ENCODE measurements at regions not wholly inside any gene's neighbourhood (a gene's known extent, or its start where the extent isn't known, plus 50 kb on each side); places are given as distances from the start of the nearest gene placed in this dataset.
"Not testable (repeated sequence)": the region's sequence is repeated elsewhere in the genome, so short reads cannot be mapped to it uniquely, and the experiment has no call there.

- peak; percentile 8 to 18 for DNase-seq (ENCODE audit: low read depth in 2 of 2)
Measured at GRCh38 chrX:155819966-155820491, 61.1 kb upstream of the VAMP7 start.

- no peak for DNase-seq (ENCODE audit: low read depth in 2 of 2)
Measured at GRCh38 chrX:155819525-155819924, 61.6 kb upstream of the VAMP7 start.

- DNase-seq (ENCODE audit: low read depth in 2 of 2): not testable (repeated sequence)
Measured at GRCh38 chrX:155814391-155814790, 66.8 kb upstream of the VAMP7 start.

- no peak for DNase-seq (ENCODE audit: low read depth in 2 of 2)
Measured at GRCh38 chrX:155779831-155780230, 101.3 kb upstream of the VAMP7 start.

GRCh38 chrX:155778844-155779553 is 102.1 kb upstream of the VAMP7 start:
- DNase-seq (ENCODE audit: low read depth in 2 of 2): no peak

GRCh38 chrX:155774387-155774786 is 106.8 kb upstream of the VAMP7 start:
- no peak for DNase-seq (ENCODE audit: low read depth in 2 of 2)

- DNase-seq (ENCODE audit: low read depth in 2 of 2): no peak
Measured at GRCh38 chrX:155767876-155768769, 113.0 kb upstream of the VAMP7 start.

- peak; percentile 3 to 18 for DNase-seq (ENCODE audit: low read depth in 2 of 2)
Measured at GRCh38 chrX:155767051-155767875, 113.9 kb upstream of the VAMP7 start.

- DNase-seq (ENCODE audit: low read depth in 2 of 2): no peak
Measured at GRCh38 chrX:155766321-155766720, 114.8 kb upstream of the VAMP7 start.

- no peak for DNase-seq (ENCODE audit: low read depth in 2 of 2)
Measured at GRCh38 chrX:155761185-155761584, 120.0 kb upstream of the VAMP7 start.

GRCh38 chrX:155757046-155757759 is 123.9 kb upstream of the VAMP7 start:
- no peak for DNase-seq (ENCODE audit: low read depth in 2 of 2)

GRCh38 chrX:155755706-155756337 is 125.3 kb upstream of the VAMP7 start:
- no peak for DNase-seq (ENCODE audit: low read depth in 2 of 2)

- no peak for DNase-seq (ENCODE audit: low read depth in 2 of 2)
Measured at GRCh38 chrX:155751131-155751530, 130.0 kb upstream of the VAMP7 start.

GRCh38 chrX:155747520-155747919 is 133.6 kb upstream of the VAMP7 start:
- DNase-seq (ENCODE audit: low read depth in 2 of 2): no peak

- no peak for DNase-seq (ENCODE audit: low read depth in 2 of 2)
Measured at GRCh38 chrX:155745792-155746191, 133.0 kb upstream of the TMLHE start.

- no peak for DNase-seq (ENCODE audit: low read depth in 2 of 2)
Measured at GRCh38 chrX:155744534-155744933, 131.8 kb upstream of the TMLHE start.

GRCh38 chrX:155728335-155728734 is 115.6 kb upstream of the TMLHE start:
- not testable (repeated sequence) for DNase-seq (ENCODE audit: low read depth in 2 of 2)

- no peak for DNase-seq (ENCODE audit: low read depth in 2 of 2)
Measured at GRCh38 chrX:155718972-155719586, 106.3 kb upstream of the TMLHE start.

GRCh38 chrX:155715141-155715540 is 102.4 kb upstream of the TMLHE start:
- DNase-seq (ENCODE audit: low read depth in 2 of 2): no peak

- DNase-seq (ENCODE audit: low read depth in 2 of 2): no peak
Measured at GRCh38 chrX:155695419-155695818, 82.7 kb upstream of the TMLHE start.
